Osteoblast (primary cell): ENCODE measurements at regions not wholly inside any gene's neighbourhood (a gene's known extent, or its start where the extent isn't known, plus 50 kb on each side); places are given as distances from the start of the nearest gene placed in this dataset.

ENCODE experiments used
- DNase-seq: peaks from one replicate; pipeline ENCODE4 v3.0.0; 2011; ENCODE audit warnings: low spot score, mixed read lengths; ENCODE audit not compliant: insufficient read length; ENCODE audit errors: missing footprints
- H2AFZ ChIP-seq: 2 replicates; pipeline ENCODE4 v1.6.0; 2011; ENCODE audit warnings: mild to moderate bottlenecking, low read length
- H3K27ac ChIP-seq: 2 replicates; pipeline ENCODE4 v1.5.1; 2011; ENCODE audit warnings: mild to moderate bottlenecking, low read depth, low read length, moderate library complexity
- H3K27me3 ChIP-seq: 2 replicates; pipeline ENCODE4 v1.6.0; 2012; ENCODE audit warnings: mild to moderate bottlenecking, control low read depth, inconsistent platforms, low read length, moderate library complexity; ENCODE audit not compliant: insufficient read depth
- H3K36me3 ChIP-seq: 2 replicates; pipeline ENCODE4 v1.5.1; 2011; ENCODE audit warnings: mild to moderate bottlenecking, low read length, control low read depth, moderate library complexity; ENCODE audit not compliant: insufficient read depth
- H3K4me1 ChIP-seq: 2 replicates; pipeline ENCODE4 v1.5.1; 2011; ENCODE audit warnings: mild to moderate bottlenecking, low read length, control low read depth, moderate library complexity; ENCODE audit not compliant: insufficient read depth
- H3K4me2 ChIP-seq: 2 replicates; pipeline ENCODE4 v1.6.0; 2011; ENCODE audit warnings: mild to moderate bottlenecking, low read length; ENCODE audit not compliant: insufficient read depth
- H3K4me3 ChIP-seq: fragments of 200-600 bp; sonication (generic); 3 replicates; pipeline ENCODE4 v1.5.1; 2012; ENCODE audit warnings: mild to moderate bottlenecking, low read length, inconsistent platforms; ENCODE audit not compliant: insufficient read depth
- H3K79me2 ChIP-seq: 2 replicates; pipeline ENCODE4 v1.6.0; 2012; ENCODE audit warnings: mild to moderate bottlenecking, low read length, control low read depth, inconsistent platforms; ENCODE audit not compliant: insufficient read depth
- H3K9me3 ChIP-seq: 2 replicates; pipeline ENCODE4 v1.5.1; 2011; ENCODE audit warnings: low read depth, low read length, control low read depth
- H4K20me1 ChIP-seq: 2 replicates; pipeline ENCODE4 v1.6.0; 2012; ENCODE audit warnings: mild to moderate bottlenecking, low read length, control low read depth; ENCODE audit not compliant: insufficient read depth
- TF ChIP-seq, protein P1 (sequence below): IDR thresholded peaks from 2 replicates; pipeline ENCODE4 v1.5.1; 2011; ENCODE audit warnings: mild to moderate bottlenecking, low read depth, low read length, moderate library complexity; ENCODE audit errors: extremely low read depth

GRCh38 chr1:79543394-79543793 is 536.9 kb upstream of the ADGRL4 start:
- Histone ChIP-seq H3K4me1 (no peaks in the 10 kb centered on the region), H2AFZ (no peak overlapping the region), H3K9me3 (no peaks in the 10 kb centered on the region), H3K79me2 (no peaks in the 10 kb centered on the region), H3K4me3 (no peak overlapping the region), H3K27ac (no peak overlapping the region), H3K36me3 (no peaks in the 10 kb centered on the region), H3K4me2 (no peak overlapping the region), H3K27me3 (no peaks in the 10 kb centered on the region), H4K20me1 (no peaks in the 10 kb centered on the region)
- peak; percentile 3 for DNase-seq
- TF ChIP-seq, protein P1, sequence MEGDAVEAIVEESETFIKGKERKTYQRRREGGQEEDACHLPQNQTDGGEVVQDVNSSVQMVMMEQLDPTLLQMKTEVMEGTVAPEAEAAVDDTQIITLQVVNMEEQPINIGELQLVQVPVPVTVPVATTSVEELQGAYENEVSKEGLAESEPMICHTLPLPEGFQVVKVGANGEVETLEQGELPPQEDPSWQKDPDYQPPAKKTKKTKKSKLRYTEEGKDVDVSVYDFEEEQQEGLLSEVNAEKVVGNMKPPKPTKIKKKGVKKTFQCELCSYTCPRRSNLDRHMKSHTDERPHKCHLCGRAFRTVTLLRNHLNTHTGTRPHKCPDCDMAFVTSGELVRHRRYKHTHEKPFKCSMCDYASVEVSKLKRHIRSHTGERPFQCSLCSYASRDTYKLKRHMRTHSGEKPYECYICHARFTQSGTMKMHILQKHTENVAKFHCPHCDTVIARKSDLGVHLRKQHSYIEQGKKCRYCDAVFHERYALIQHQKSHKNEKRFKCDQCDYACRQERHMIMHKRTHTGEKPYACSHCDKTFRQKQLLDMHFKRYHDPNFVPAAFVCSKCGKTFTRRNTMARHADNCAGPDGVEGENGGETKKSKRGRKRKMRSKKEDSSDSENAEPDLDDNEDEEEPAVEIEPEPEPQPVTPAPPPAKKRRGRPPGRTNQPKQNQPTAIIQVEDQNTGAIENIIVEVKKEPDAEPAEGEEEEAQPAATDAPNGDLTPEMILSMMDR: no peak

- no peak overlapping the region for H2AFZ ChIP-seq
- no peak overlapping the region for H3K27ac ChIP-seq
- no peak overlapping the region for H3K4me2 ChIP-seq
- TF ChIP-seq, protein P1: no peak
- H4K20me1 ChIP-seq: no peaks in the 10 kb centered on the region
- no peak for DNase-seq
- H3K4me3 ChIP-seq: no peak overlapping the region
- no peaks in the 10 kb centered on the region for H3K27me3 ChIP-seq
- H3K4me1 ChIP-seq: no peaks in the 10 kb centered on the region
- H3K36me3 ChIP-seq: no peaks in the 10 kb centered on the region
- H3K9me3 ChIP-seq: no peaks in the 10 kb centered on the region
- H3K79me2 ChIP-seq: no peaks in the 10 kb centered on the region
Observed at GRCh38 chr1:79539001-79539400, 532.5 kb upstream of the ADGRL4 start.

DNA sequence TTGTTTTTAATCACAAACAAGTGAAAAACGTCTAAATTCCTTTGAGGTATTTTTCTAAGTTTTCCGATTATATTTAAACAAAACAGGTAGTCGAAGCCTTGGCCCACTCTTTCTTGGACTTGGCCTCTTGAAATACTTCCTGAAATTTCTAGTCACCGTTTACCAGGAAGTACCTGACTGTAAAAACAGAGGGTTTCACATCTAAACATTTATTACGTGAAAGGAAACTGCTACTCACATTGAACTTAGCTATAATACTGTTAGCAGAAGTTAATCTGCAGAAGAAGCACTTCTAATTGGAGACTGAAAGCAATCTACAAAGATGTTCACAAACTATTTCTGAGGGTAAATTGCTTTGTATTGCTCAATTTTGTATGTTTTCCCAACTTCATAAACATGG is 526.0 kb upstream of the ADGRL4 start:
- Histone ChIP-seq H3K4me1 (no peaks in the 10 kb centered on the region), H3K4me3 (no peak overlapping the region), H4K20me1 (no peaks in the 10 kb centered on the region), H3K27me3 (no peaks in the 10 kb centered on the region), H3K4me2 (no peak overlapping the region), H3K79me2 (no peaks in the 10 kb centered on the region), H2AFZ (no peak overlapping the region), H3K36me3 (no peaks in the 10 kb centered on the region), H3K27ac (no peak overlapping the region), H3K9me3 (peaks cover 2% of the 10 kb centered on the region)
- DNase-seq: no peak
- TF ChIP-seq, protein P1: no peak

GRCh38 chr1:79531790-79532189 is 525.3 kb upstream of the ADGRL4 start:
- Histone ChIP-seq H3K79me2 (no peaks in the 10 kb centered on the region), H3K4me2 (no peak overlapping the region), H3K27me3 (no peaks in the 10 kb centered on the region), H3K4me3 (no peak overlapping the region), H2AFZ (no peak overlapping the region), H3K27ac (no peak overlapping the region), H3K36me3 (no peaks in the 10 kb centered on the region), H4K20me1 (no peaks in the 10 kb centered on the region), H3K4me1 (no peaks in the 10 kb centered on the region), H3K9me3 (peaks cover 2% of the 10 kb centered on the region)
- DNase-seq: no peak
- TF ChIP-seq, protein P1: no peak
